ENCODE measurements at regions not wholly inside any gene's neighbourhood (a gene's known extent, or its start where the extent isn't known, plus 50 kb on each side); places are given as distances from the start of the nearest gene placed in this dataset.
A peak's percentile ranks its signal among the peaks of the same experiment; 100 is the strongest.

GRCh38 chr2:147364597-147364996 lies 480.2 kb upstream of the ACVR2A start:
- DNase-seq (ENCODE audit: low read depth in 2 of 2), result no peak

GRCh38 chr2:147363181-147363580 lies 481.6 kb upstream of the ACVR2A start:
- no peak for DNase-seq (ENCODE audit: low read depth in 2 of 2)

GRCh38 chr2:147358375-147358774 lies 486.5 kb upstream of the ACVR2A start:
- no peak for DNase-seq (ENCODE audit: low read depth in 2 of 2)

- no peak for DNase-seq (ENCODE audit: low read depth in 2 of 2)
Observed at GRCh38 chr2:147356157-147356556, 488.7 kb upstream of the ACVR2A start.

GRCh38 chr2:147355706-147356105 lies 489.1 kb upstream of the ACVR2A start:
- DNase-seq (ENCODE audit: low read depth in 2 of 2), result no peak

- DNase-seq (ENCODE audit: low read depth in 2 of 2), result no peak
Observed at GRCh38 chr2:147353072-147353381, 491.8 kb upstream of the ACVR2A start.

- no peak for DNase-seq (ENCODE audit: low read depth in 2 of 2)
Observed at GRCh38 chr2:147352264-147353071, 492.4 kb upstream of the ACVR2A start.

- DNase-seq (ENCODE audit: low read depth in 2 of 2), result no peak
Observed at GRCh38 chr2:147351784-147352183, 493.0 kb upstream of the ACVR2A start.

- DNase-seq (ENCODE audit: low read depth in 2 of 2), result no peak
Observed at GRCh38 chr2:147348931-147349555, 495.8 kb upstream of the ACVR2A start.

GRCh38 chr2:147346142-147346541 lies 498.7 kb upstream of the ACVR2A start:
- no peak for DNase-seq (ENCODE audit: low read depth in 2 of 2)

- no peak for DNase-seq (ENCODE audit: low read depth in 2 of 2)
Observed at GRCh38 chr2:147345246-147345645, 499.6 kb upstream of the ACVR2A start.

GRCh38 chr2:147342329-147342728 lies 502.5 kb upstream of the ACVR2A start:
- DNase-seq (ENCODE audit: low read depth in 2 of 2), result no peak

- DNase-seq (ENCODE audit: low read depth in 2 of 2), result peak in 1 of 2 donors; percentile 7
Observed at GRCh38 chr2:147331790-147332419, 512.9 kb upstream of the ACVR2A start.

- no peak for DNase-seq (ENCODE audit: low read depth in 2 of 2)
Observed at GRCh38 chr2:147330925-147331324, 513.9 kb upstream of the ACVR2A start.

- peak in 1 of 2 donors; percentile 5 for DNase-seq (ENCODE audit: low read depth in 2 of 2)
Observed at GRCh38 chr2:147327613-147328012, 517.2 kb upstream of the ACVR2A start.

- no peak for DNase-seq (ENCODE audit: low read depth in 2 of 2)
Observed at GRCh38 chr2:147325990-147326389, 518.8 kb upstream of the ACVR2A start.

GRCh38 chr2:147320146-147320545 lies 524.7 kb upstream of the ACVR2A start:
- no peak for DNase-seq (ENCODE audit: low read depth in 2 of 2)

- DNase-seq (ENCODE audit: low read depth in 2 of 2), result no peak
Observed at GRCh38 chr2:147311058-147311430, 533.8 kb upstream of the ACVR2A start.

- no peak for DNase-seq (ENCODE audit: low read depth in 2 of 2)
Observed at GRCh38 chr2:147310335-147311057, 534.3 kb upstream of the ACVR2A start.

- no peak for DNase-seq (ENCODE audit: low read depth in 2 of 2)
Observed at GRCh38 chr2:147297820-147298219, 547.0 kb upstream of the ACVR2A start.

GRCh38 chr2:147294825-147295392 lies 549.9 kb upstream of the ACVR2A start:
- DNase-seq (ENCODE audit: low read depth in 2 of 2), result no peak
